ENCODE measurements at regions not wholly inside any gene's neighbourhood (a gene's known extent, or its start where the extent isn't known, plus 50 kb on each side); places are given as distances from the start of the nearest gene placed in this dataset.

DNA sequence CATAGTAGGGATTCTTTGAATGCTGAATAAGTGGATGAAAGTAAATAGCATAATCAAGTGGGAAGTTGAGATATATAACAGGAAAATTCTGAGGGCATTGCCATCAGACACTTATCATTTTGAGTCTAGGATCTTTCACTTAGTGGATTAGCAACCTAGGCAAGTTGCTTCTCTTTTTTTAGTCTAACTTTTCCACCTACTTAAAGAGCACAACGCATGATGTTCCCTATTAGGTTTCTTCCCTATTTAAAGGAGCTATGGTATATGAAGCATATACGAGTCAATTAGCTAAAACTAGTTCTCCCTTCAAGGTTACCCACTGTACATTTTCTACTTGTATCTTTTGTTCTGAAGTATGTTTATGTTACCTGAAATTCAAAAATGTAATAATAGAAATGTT is 67.1 kb upstream of the HS3ST1 start:
- DNase-seq = no peak

DNA sequence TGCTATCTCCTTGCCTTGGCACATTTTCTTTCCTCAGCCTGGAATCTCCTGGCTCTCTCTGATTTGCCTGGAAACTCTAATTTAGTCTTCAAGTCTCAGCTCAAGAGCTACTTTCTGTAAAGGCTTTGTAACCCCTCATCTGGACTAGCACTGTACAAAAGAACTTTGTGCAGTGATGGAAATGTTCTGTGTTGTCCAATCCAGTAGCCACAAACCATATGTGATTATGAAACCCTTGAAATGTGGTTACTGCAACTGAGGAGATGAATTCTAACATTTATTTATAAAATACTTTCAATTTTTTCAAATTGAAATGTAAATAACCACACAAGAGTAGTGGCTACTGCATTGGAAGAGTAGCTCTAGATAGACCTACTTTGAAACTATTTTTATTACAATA is 66.6 kb upstream of the HS3ST1 start:
- no peak for DNase-seq

DNA sequence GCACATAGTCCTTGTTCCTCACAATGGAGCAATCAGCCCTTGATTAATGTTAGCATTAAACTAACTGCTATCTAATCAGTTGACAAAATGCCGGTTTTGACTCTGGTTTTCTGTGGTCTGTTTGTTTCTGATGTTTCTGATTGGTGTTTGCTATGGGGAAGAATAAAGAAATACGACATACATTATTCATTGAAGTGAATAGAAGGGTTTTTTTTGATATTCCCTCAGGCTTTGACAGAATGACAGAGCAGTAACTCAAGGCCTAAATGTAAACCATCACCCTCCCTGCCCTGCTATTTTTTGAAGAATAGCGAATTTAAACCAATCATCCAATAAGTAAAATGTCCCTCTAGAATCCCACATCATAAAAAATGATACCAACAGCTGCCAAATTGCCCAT is 65.5 kb upstream of the HS3ST1 start:
- DNase-seq = no peak

DNA sequence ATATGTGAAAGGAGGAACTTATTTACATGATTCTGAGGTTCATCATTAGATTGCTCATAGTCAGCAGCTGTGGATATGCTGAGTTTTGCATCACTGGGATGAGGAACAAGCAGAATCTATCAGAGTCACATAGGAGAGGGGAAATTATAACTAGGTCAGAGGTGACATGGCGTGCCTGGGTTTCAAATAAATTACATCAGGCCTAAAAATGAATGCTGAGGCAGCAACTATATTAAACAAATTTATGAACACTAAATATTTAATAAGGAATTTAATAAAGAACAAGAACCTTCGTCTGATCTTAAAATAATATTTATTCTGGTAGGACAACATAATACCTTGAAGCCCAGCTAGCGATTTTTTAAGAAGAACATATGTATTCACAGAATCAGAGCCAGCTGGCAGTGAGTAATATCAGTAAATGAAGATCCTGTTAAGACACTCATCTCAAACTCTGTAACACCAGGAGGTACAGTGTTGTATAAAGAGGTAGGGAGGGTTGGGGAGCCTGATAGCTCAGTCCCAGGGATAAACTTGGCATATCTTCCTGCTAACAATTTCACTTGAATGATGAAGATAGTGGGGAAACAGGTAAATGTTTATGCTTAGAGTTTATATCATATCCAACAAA is 60.9 kb upstream of the HS3ST1 start:
- no peak for DNase-seq

DNA sequence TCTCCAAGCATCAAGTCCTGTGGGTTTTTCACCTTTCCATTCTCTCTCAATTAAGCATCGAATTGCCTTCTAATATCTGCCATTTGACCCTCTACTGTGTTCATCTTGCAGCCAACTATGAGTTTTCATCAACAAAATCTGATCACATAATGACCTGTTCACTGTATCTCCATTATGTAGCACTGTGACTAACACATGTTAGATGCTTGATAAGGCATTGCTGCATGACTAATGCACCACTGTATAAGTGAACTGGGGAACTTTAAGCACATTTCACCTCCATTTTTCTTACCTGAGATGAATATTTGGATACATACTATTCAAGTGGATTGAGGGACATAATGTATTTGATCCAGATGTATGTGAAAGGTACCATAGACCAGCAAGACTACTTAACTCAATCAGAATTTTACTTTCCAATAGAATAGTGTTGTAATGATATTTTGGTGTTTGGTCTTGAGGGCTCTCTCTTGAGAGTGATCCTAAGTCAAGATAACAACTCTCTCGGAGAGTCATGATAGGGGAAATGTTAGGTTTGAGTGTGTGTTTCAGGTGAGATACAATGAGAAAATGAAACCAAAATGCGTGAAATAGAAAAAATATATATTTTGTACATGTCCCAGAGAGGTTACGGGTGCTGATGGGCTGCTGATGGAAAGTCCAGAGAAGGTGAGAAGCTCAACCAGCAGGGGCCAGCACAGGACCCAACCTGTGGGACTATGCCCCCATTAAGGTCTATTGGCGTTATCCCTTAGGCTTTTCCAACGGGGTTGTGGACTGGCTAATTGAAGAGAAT is 60.2 kb upstream of the HS3ST1 start:
- no peak for DNase-seq

DNA sequence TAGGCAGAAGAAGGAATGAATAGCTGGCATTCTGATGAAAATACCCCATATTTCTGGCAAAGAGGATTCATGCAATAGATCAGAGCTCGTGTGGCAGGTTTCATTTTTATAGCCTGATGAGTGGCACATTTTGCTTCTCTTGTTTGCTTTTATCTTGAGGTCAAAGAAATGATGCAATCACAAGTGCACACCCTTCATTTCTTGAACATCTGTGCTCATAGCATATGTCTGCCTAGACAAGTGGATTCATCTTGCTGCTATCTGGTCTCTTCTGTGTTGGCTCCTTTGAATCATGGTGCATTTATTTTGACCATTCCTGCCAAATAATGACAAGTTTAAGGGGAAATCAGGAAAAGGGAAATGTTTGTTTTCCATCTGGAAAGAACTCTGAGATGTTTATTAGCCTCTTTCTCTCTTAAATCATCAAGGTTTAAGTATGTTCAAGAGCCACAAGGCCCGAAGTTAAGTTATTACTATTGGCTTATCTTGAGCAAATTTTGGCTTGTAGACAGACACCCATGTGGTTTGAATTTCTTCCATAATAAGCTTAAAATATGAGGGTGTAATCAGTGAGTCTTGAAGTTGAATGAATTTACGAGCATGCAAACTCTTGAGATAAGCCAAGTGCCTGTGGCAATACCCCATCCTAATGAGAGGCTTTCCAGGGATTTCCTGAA is 59.3 kb upstream of the HS3ST1 start:
- no peak for DNase-seq

DNA sequence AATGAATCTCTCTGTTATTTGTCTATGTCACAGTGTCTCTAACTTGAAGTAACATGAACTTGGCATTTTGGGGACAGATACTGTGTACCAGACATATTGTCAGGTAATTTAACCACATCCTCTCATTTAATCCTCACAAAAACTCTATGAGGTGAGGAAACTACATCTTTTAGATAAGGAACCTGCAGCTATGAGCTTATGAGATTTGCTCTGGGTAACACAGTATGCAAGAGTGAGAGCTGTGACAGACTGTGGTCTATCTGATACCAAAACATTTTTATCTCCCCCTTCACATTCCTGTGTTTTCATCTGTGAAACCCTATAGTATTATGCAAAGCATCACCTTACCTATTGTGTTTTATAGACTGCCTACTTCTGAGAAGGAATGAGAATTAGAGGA is 58.4 kb upstream of the HS3ST1 start:
- no peak for DNase-seq

DNA sequence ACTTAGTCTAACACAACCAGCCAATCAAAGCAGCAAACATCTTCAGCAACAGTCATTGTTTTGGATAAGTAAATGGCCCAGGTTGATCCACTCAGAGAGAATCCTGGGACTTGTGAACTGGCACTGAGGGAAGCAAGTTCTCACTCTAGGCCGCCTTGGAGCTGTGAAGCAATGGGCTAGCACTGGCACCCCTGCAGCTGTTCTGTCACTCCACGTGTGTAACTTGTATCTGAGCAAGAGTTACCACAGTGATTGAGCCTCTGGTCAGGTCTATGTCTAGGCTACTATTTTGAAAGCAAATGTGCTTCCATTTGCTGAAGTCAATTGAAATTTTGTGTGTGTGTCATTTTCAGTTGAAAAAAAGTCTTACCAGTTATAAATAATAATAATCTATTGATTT is 57.2 kb upstream of the HS3ST1 start:
- no peak for DNase-seq

DNA sequence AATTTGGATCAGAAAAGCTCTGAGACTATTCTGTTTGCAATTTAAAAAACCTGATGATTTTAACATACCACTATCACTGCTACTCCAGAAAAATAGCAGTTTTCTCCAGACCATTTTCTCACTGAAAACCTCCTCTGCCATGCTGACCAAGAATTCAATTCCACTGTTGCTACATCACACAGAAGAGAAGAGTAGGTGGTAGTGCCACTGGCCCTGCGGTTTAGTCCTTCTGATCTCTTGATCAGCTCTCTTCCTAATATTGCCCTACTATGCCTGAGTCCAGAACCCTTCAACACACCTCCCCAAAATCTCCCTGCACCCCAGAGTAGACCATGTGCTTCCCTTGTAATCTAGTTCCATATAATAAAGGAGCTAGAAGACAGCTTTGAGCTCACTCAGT is 55.8 kb upstream of the HS3ST1 start:
- DNase-seq = no peak

DNA sequence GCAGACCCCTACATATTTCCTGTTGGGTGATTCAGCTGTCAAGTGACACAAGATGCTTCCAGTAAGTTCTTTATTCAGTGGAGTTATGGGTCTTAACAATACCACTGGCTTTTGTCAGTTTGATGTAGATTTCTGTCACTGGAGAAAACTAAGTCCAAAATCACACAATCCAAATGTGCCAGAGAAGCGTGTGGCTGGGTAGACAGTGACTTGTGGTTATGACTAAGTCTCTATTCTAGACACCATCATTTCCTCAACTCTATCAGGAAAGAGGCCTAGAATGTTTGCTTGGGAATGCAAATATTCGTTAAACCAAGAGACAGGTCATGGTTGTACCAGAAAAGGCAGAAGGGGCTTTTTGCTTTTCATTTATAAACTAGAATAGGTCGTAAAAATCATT is 54.4 kb upstream of the HS3ST1 start:
- DNase-seq = no peak

DNA sequence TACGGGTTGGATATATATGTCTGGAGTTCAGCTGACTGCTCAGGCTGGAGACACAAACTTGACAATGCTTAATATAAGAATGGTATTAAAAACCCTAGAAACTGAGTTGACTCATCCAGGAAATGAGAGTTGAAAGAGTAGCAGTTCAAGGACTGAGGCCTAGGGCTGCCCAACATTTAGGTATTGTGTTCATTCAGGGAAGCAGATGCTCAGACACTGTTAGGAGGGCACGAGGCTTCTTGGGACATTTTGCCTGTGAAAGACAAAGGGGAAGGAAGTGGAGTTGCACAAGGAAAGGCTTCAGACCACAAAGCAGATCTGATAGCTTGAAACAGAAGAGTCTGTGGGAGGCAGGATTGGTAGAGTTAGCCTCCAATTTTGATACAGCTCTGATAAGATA is 52.0 kb upstream of the HS3ST1 start:
- no peak for DNase-seq

Measured in activated CD8-positive, alpha-beta memory T cell treated with anti-CD3 and anti-CD28 coated beads, Interleukin-2, amount 50 U/mL, for 4 hours (primary cell).